NCI-H146 (cell line): ENCODE measurements at regions not wholly inside any gene's neighbourhood (a gene's known extent, or its start where the extent isn't known, plus 50 kb on each side); places are given as distances from the start of the nearest gene placed in this dataset.
"Not testable (repeated sequence)": the region's sequence is repeated elsewhere in the genome, so short reads cannot be mapped to it uniquely, and the experiment has no call there.

Experiments
- DNase-seq: peaks from one replicate; lab custom pipeline; 2025; lab: John Stamatoyannopoulos, UW

- DNase-seq, result no peak
These were observed 488.7 kb upstream of the CYLC2 start for GRCh38 chr9:102506406-102506805.

- no peak for DNase-seq
These were observed 495.7 kb upstream of the CYLC2 start for GRCh38 chr9:102499468-102499867.

- no peak for DNase-seq
These were observed 497.4 kb upstream of the CYLC2 start for GRCh38 chr9:102497709-102498108.

- DNase-seq, result not testable (repeated sequence)
These were observed 508.2 kb upstream of the CYLC2 start for GRCh38 chr9:102486976-102487375.

- no peak for DNase-seq
These were observed 511.5 kb upstream of the CYLC2 start for GRCh38 chr9:102483651-102484050.

GRCh38 chr9:102482776-102483175, 512.4 kb upstream of the CYLC2 start:
- no peak for DNase-seq

GRCh38 chr9:102479191-102479590, 515.9 kb upstream of the CYLC2 start:
- DNase-seq, result no peak

GRCh38 chr9:102474357-102474756, 520.8 kb upstream of the CYLC2 start:
- DNase-seq, result no peak

GRCh38 chr9:102469430-102469829, 525.7 kb upstream of the CYLC2 start:
- DNase-seq, result not testable (repeated sequence)

GRCh38 chr9:102461156-102461819, 533.8 kb upstream of the CYLC2 start:
- no peak for DNase-seq

GRCh38 chr9:102459828-102460227, 535.3 kb upstream of the CYLC2 start:
- no peak for DNase-seq

- no peak for DNase-seq
These were observed 538.6 kb upstream of the CYLC2 start for GRCh38 chr9:102456562-102456961.

- no peak for DNase-seq
These were observed 549.2 kb upstream of the CYLC2 start for GRCh38 chr9:102445906-102446305.

GRCh38 chr9:102445181-102445747, 549.9 kb upstream of the CYLC2 start:
- no peak for DNase-seq

- no peak for DNase-seq
These were observed 555.5 kb upstream of the CYLC2 start for GRCh38 chr9:102439583-102439982.

- not testable (repeated sequence) for DNase-seq
These were observed 558.5 kb upstream of the CYLC2 start for GRCh38 chr9:102436599-102436998.

GRCh38 chr9:102435427-102435826, 559.7 kb upstream of the CYLC2 start:
- DNase-seq, result no peak

GRCh38 chr9:102434545-102434944, 560.6 kb upstream of the CYLC2 start:
- no peak for DNase-seq

- DNase-seq, result no peak
These were observed 566.8 kb upstream of the CYLC2 start for GRCh38 chr9:102428305-102428704.

- not testable (repeated sequence) for DNase-seq
These were observed 578.9 kb upstream of the CYLC2 start for GRCh38 chr9:102416251-102416650.

GRCh38 chr9:102405218-102405867, 589.8 kb upstream of the CYLC2 start:
- no peak for DNase-seq

GRCh38 chr9:102403514-102403913, 591.6 kb upstream of the CYLC2 start:
- no peak for DNase-seq

- DNase-seq, result no peak
These were observed 596.9 kb upstream of the CYLC2 start for GRCh38 chr9:102398205-102398604.
